HuH-7 (cell line): ENCODE measurements at regions not wholly inside any gene's neighbourhood (a gene's known extent, or its start where the extent isn't known, plus 50 kb on each side); places are given as distances from the start of the nearest gene placed in this dataset.
"Not testable (repeated sequence)": the region's sequence is repeated elsewhere in the genome, so short reads cannot be mapped to it uniquely, and the experiment has no call there.

ENCODE experiments used
- DNase-seq: peaks from one replicate; pipeline ENCODE4 v3.0.0; 2011; ENCODE audit warnings: low spot score

DNA sequence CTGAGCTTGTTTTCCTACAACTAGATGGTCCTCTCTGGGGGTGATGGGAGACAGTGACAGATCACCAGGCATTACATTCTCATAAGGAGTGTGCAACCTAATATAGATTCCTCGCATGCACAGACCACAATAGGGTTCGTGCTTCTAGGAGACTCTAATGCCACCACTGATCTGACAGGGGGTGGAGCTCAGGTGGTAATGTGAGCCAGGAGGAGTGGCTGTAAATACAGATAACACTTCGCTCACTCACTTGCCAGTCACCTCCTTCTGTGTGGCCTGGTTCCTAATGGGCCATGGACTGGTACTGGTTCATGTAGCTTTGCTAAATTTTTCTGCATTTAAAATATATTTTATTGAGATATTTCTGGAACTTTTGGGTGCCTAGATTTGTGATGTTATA lies 202.3 kb upstream of the ZNF32 start:
- DNase-seq: no peak

- DNase-seq: no peak
Observed at GRCh38 chr10:43849551-43849950, 200.9 kb upstream of the ZNF32 start.

GRCh38 chr10:43846968-43847367 lies 198.3 kb upstream of the ZNF32 start:
- no peak for DNase-seq

GRCh38 chr10:43846187-43846680 lies 197.6 kb upstream of the ZNF32 start:
- no peak for DNase-seq

GRCh38 chr10:43845121-43845520 lies 196.4 kb upstream of the ZNF32 start:
- DNase-seq: no peak

DNA sequence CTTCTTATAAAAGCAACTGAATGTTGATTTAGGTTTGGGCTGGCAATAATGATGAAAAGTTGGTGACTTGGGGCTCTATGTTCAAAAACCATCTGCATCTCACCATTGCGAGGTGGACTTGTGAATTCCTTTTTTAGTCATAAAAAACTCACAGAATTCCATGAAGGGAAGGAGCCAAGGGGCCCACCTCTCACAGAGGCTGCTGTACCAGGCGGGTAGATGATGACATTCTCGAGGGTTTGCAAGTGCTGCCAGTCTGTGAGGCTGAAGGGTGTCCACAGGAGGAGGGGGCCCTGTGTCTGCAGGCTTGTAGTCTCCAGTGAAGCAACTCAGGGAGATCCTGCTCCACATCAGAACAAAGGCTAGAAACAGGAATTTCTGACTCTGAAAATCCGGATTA lies 195.5 kb upstream of the ZNF32 start:
- DNase-seq: no peak

DNA sequence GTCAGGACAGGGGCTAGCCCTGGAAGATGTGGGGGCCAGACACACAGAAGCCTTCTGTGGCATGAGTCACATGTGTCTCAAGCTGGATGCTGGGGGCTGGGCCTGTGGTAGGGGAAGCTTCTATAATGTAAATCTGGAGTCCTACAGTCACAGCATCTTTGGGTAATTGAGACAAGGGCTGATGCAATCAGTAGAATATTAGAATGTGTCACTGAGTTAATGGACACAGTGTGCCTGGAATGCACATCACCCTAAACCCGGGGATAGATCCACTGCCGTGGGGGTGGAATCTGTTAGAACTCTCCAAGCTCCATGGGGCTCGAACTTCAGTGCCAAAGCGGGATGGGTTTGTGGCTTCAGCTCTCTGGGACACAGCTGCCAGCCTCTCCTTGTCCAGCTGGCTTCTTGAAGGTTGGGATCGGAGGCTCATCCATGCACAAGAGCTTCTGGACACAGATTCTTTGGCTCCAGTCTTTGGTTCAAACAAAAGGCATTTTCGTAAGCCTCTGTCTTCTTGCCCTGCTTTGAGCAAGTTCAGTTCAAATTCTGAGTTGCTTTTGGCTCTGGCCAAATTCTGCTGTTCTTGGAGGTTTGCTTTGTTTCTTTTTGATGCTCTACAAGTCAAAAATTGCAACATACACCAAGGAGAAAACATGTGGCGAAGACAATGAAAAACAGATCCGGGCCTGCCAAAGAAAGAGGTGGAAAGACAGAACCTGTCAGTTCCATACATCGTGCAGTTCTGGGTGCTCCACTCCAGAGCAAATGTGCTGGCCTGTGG lies 194.8 kb upstream of the ZNF32 start:
- no peak for DNase-seq

GRCh38 chr10:43842496-43842895 lies 193.8 kb upstream of the ZNF32 start:
- no peak for DNase-seq

- DNase-seq: no peak
Observed at GRCh38 chr10:43842072-43842471, 193.4 kb upstream of the ZNF32 start.

DNA sequence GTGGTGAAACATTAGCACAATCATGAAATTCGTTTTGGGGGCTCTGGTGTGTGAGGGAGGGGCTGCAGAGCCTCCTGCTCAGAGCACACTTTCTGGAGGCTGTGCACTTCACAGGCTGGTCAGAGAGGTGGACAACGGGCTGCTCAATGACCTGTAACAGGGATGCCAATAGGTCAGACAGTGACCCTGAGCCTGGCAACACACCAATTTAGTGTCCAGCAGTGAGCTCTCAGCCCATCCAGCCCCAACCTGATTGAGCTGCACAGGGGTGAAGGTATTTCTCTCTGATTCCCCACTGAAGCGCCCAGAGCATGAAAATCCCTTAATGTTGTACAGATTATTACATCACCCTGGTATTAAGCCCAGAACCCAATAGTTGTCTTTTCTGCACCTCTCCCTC lies 191.3 kb upstream of the ZNF32 start:
- DNase-seq: no peak

GRCh38 chr10:43834751-43835150 lies 186.1 kb upstream of the ZNF32 start:
- DNase-seq: not testable (repeated sequence)

DNA sequence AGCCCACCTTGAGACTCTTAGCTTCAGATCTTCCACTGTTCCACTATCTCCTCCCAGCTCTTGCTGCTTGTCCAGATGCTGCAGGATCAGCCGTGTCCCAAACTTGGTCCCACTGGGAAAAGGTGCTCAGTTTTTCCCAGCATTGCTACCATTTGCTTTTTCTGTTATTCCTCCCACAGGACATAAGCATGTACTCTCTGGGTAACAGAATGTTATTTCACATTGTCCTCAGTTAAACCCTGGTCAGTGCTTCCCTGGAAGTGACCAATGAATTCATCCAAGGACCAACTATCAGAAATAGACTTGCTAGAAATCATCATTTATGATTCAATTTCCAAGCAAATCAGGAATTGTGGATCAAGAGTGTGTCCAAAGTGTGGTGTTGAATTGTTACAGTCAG lies 179.2 kb upstream of the ZNF32 start:
- no peak for DNase-seq

GRCh38 chr10:43825984-43826383 lies 177.3 kb upstream of the ZNF32 start:
- no peak for DNase-seq

DNA sequence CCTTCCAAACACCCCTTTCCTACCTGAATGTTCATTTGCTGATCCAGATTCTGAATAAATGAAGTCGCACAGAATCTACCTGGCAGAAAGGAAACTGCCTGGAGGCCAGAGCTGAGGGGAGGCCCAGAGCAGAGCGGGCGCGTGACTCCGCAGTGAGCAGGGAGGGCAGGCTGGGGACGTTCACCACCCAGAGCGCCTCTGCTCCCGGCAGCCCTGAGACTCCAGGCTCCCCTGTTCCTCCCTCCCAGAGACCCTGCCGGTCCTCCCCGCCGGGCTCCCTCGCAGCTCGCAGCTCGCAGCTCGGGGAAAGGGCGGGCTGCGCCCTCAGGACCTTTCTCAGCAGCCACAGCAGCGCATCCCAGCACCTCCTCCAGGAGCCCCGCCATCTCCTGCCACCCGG lies 176.7 kb upstream of the ZNF32 start:
- DNase-seq: no peak

DNA sequence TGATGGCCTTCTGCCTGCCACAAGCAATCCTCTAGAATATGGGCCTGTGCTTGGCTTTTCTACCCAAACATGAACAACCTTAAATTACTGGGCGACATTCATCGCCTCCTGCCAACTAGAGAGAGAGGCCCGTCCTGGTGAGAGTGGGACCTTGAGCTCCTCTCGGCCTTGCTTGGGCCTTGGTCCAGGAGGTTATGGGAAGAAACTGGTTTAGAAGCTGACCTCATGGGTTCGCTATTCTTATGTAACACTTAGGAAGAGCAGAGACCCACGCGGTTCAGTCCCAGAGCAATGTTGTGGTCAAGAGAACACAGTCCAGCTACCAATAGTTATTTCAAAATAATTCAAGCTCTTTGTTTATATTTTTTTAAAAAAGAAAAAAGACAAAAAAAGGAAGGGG lies 176.3 kb upstream of the ZNF32 start:
- no peak for DNase-seq

- no peak for DNase-seq
Observed at GRCh38 chr10:43822631-43823580, 174.2 kb upstream of the ZNF32 start.

GRCh38 chr10:43821103-43821502 lies 172.4 kb upstream of the ZNF32 start:
- no peak for DNase-seq

DNA sequence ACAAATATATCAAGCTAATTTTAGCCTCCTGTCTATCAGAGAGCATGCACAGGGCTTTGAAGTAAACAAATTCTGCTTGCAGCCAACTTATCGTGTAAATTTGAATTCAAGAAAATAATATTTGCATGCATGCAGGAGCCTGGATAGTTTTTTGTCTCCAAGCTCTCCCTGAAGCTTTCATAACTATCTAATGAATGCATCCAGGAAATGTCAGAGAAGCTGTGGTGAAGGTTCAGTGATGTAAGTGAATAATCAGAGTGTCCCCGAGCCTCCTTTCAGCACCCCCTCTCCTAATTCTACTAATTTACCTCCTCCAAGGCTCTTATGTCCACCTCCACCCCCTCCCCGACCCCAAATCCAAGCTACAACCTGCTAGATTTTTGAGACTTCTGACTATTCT lies 172.0 kb upstream of the ZNF32 start:
- no peak for DNase-seq

- DNase-seq: no peak
Observed at GRCh38 chr10:43819464-43820230, 171.0 kb upstream of the ZNF32 start.

DNA sequence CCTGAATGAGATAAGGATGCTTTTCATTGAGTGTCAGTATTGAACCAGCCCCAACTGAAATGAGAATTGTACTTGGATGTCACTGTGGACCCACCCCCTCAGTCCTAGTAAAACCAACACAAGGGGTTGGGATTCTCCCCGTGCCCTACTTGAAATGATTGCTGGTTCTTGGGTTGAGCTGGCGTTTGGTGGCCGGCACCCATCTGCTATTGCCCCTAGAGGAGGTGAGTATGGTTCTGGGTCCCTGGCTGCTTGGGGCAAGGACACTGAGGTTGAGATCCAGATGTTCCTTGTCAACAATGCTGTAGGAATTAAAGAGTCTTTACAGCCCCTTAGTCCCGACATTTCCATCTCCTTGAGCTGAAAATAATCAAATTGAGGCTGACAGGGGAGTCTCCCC lies 170.0 kb upstream of the ZNF32 start:
- DNase-seq: no peak

- no peak for DNase-seq
Observed at GRCh38 chr10:43817368-43817767, 168.7 kb upstream of the ZNF32 start.
